KG1 (cell line): ENCODE measurements at regions not wholly inside any gene's neighbourhood (a gene's known extent, or its start where the extent isn't known, plus 50 kb on each side); places are given as distances from the start of the nearest gene placed in this dataset.
A peak's percentile ranks its signal among the peaks of the same experiment; 100 is the strongest.
"Not testable (repeated sequence)": the region's sequence is repeated elsewhere in the genome, so short reads cannot be mapped to it uniquely, and the experiment has no call there.

Source experiments
- DNase-seq: peaks from one replicate; lab custom pipeline; 2025; lab: John Stamatoyannopoulos, UW

GRCh38 chr17:72555052-72555451, 434.2 kb downstream of the SOX9 start:
- DNase-seq: no peak

DNA sequence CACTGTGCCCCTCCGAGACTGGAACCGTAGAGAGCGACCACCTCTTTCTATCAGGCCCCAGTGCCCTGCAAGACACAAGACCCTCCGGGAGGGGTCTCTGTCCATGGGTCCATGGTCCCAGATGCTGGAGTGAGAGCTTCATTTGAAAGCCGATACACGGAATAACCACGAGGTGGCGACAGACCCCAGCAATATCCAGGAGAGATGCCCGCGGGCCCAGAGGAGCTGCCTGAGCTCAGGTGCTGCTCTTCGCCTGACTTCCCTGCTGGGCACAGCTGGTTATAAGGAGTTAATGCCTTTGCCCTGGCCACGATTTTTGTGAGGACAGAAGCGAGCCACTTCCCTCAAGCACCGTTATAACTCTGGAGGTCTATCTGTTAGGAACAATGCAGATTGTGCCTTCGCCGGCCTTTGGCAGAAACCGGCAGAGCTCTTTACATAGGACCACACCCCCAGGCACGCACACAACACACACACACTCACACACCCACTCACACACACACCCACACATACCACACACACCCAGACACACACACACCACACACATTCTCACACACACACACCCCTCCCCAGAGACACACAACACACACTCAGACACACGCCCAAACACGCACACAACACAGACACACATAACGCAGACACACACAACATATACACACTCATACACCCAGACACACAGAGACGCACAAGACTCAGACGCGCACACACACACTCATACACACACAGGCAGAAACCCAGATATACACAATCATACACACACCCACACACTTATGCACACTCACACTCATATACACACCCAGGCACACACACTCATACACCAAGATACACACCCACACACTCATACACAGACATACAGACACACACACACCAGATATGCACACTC, 436.4 kb downstream of the SOX9 start:
- DNase-seq: peak; percentile 29

- no peak for DNase-seq
These were observed 438.2 kb downstream of the SOX9 start for GRCh38 chr17:72558971-72559476.

DNA sequence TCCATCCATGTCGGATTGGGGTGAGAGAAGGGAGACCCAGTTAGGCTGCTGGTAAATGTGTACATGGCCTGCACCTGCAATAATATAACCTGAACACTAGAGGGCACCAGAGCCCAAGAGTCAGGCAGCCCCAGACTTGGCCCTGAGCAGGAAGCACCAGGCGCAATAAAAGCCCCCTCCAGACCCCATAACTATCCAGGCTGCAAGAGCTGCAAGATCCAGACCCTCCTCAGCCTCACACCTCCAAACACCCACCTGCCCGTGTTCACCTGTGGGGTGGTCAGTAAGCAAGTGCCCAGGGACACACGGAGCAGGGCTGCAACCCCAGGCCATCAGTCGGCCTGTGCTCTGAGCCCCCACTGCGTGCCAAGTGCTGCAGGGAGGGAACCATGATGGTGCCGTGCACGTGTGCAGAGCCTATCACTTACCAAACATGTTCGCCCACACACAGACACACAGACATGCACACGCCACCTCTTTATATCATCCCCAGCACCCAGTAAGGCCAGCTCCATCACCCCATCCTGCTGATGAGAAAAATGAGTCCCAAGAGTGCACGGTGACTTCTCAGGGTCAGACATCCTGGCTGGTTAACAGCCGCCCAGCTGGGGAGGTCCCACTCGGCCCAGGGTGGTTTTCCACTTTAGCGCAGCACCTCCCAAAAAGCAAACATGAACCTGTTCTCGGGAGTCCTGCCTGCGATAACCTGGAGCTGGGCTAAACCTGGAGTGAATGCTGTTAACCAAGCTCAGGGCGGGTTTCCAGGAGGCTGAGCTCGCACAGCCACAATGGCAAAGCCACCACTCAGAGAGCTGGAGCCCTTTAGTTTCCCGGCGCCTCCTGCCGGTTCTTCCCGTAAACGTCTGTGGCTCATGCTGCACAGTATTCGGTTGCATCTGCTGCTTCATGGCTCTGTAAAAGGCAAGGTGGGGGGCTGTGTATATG, 439.8 kb downstream of the SOX9 start:
- DNase-seq: peak; percentile 11

DNA sequence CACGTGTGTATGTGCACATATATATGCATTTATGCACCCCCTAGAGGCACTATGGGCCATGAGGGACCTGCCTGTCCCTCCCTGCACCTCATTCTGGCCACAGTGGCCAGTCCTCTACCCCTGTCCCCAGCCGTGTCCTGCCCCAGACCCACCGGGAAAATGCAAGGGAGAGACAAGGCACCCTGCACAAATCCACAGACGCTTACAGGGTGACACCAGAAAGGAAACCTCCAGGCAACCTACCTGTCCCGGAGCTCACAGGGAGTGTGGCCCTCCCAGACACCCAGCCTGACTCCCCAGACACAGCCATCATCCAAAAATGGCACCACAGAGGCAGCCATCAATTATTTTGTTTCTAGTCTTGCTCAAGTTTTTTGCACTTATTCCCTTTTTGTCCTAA, 440.4 kb downstream of the SOX9 start:
- no peak for DNase-seq

DNA sequence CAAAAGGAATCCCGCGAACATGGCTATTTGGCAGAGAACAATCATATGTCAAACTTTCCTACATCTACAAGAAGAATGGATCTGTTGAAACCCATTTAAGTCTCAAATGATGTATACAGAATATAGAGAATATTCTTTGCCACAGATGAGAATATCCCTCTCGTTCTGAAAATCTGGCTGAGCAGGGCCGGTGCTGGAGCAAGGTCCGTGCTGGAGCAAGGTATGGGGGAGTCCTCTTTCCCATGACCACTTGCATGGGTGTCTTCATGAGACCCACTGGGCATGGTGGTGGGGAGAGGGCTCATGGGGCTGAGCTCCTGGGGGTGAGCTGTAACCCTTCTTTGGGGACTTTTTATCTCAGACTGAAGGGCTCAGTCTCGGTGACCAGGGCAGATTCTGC, 440.9 kb downstream of the SOX9 start:
- no peak for DNase-seq

- no peak for DNase-seq
These were observed 441.9 kb downstream of the SOX9 start for GRCh38 chr17:72562615-72563188.

DNA sequence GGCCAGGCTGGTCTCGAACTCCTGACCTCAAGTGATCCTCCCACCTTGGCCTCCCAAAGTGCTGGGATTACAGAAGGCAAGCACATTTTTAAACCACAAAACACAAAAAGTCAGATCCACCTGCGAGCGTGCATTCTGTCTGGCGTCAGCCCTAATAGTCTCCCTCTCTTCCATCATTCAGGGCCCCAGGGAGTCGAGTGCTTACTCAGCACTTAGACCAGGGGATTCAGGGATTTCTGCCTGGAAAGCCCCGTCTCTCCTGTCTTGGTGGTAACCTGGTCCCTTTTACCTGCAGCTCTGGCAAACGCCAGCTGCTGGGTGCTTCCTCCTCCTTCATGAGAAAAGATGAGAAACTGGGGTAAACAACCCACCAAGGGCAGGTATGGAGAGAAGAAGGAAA, 443.1 kb downstream of the SOX9 start:
- no peak for DNase-seq

DNA sequence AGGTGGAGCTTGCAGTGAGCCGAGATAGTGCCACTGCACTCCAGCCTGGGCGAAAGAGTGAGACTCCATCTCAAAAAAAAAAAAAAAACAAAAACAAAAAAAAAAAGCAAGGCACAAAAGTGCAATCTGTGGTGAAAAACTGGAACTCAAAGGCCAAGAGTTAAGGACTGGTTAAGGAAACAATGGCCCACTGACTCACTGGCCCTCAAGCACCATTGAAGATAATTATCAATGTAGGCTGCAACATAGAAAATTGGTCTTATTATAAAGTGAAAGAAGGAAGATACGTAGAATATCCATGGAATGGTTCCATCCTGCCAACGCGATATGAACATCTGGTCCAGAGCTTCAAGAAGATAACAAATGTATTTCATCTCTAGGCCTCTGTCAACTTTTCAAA, 444.2 kb downstream of the SOX9 start:
- DNase-seq: no peak

DNA sequence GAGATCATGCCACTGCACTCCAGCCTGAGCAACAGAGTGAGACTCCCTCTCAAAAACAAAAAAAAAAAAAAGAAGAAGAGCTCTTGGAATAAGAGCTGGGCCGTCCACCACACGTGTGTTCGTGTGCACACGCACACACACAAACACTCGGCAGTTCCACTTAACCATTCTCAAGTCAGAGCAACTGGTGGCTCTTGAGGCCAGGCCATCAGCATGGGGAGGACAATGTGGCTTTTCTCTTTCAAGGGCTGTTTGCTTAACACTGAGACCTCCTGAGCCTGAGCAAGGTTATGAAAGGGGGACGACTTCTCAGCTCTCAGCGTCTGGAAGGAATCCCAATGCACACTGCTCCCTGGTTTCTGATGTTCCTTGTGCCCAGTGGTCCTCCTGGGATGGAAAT, 444.9 kb downstream of the SOX9 start:
- no peak for DNase-seq

DNA sequence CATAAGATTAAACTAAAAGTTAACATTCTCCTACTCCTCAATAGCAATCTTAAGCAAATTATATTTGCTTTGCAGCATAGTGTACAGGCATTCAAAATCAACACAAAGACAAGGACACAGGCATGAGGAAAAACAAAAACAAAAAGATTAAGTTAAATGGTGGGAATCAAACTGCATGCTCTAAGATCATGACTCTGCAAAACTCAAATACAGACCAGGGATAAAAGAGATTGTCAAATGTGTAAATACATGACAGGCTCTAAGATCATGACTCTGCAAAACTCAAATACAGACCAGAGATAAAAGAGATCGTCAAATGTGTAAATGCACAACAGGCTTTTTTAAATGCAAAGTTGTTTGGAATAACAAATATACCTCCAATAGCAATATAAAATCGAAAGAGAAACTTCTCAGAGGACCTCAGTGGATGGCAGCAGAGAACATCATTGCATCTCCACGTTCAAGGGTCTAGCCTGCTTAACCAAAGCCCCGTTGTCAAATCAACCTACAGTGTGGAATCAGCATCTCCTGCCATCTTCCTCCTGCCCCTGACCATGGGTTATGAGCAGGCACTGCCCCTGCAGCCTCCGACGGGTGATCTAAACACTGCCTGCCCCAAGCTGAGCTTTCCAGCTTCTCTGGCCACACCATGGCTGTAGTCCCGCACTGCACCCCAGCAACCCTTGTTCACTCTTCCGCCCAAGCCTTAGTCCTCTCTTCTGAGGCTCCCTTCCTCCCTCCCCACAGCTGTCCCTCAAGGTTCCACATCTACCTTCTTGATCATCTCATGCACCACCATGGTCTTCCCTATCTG, 446.1 kb downstream of the SOX9 start:
- no peak for DNase-seq

- no peak for DNase-seq
These were observed 447.0 kb downstream of the SOX9 start for GRCh38 chr17:72567774-72568173.

- DNase-seq: no peak
These were observed 448.5 kb downstream of the SOX9 start for GRCh38 chr17:72569148-72569946.

DNA sequence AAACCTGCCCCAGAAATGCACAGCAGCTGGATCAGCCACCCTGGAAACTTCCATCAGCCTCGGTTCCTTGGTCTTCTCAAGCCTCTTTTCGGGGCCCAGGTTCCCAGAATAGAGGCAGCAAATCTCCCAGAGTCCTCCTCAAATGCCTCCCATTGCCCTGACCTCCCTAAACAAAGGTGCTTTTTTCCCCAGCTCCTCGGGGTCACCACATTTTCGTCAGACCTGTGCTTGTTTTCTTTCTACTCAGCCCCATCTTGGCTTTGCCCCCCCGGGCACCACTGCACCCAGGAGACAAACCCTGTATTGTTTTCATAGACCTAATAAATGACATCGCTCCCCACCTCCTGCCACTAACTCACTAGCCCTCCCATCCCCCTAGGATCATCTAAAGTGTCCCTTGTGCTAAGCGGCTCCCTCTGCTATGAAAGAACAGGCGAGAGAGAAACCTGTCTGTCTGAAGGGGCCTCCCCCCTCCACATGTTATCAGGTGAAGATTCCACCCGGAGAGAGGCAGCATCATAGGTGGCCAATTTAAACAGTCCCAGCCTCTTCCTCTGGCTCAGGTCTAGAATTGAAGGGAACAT, 451.1 kb downstream of the SOX9 start:
- no peak for DNase-seq

- no peak for DNase-seq
These were observed 452.0 kb downstream of the SOX9 start for GRCh38 chr17:72572604-72573491.

DNA sequence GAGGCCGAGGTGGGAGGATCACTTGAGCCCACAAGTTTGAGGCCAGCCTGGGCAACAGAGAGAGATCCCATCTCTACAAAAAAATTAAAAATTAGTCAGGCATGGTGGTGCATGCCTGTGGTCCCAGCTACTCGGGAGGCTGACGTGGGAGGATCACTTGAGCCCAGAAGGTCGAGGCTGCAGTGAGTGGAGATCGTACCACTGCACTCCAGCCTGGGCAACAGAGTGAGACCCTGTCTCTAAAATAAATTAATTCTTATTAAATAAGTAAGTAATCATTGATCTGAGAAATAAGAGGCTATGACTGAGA, 452.6 kb downstream of the SOX9 start:
- DNase-seq: not testable (repeated sequence)

DNA sequence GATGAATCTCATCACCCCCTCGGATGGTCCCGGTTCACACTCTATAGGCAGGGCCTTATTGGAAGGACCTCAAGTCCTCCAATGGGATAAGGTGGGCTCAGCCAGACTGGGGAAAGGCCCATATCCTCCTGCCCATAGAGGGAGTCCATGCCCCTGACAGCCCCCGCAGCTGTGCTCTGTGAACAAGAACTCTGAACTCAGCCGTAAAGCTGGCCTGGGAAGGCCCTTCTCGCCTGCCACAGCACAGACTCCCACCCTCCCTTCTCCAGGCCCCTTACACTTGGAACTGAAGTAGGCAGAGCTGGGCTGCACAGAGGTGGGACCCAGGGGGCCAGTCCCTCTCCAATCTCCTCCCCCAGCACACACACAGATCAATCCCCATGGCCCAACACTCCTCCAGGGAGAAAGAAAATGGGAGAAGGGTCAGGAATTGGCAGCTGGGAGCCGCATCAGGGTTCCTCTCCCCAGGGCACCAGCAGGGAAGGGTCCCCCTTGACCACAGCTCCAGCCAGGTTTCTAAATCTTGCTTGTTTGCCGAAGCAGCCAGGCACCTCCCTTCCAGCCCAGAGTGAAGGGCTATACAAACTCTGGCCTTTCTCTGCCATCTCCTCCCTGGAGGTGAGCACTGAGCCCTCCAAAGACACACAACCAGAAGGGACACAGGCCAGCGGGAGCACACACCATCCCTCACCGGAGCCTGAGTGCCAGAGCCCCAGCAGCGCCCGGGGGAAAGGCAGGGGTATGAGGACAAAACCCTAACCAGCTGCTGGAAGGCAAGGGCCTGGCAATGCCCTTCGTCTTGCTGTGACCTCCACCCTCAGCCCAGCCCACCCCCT, 454.1 kb downstream of the SOX9 start:
- DNase-seq: no peak

- no peak for DNase-seq
These were observed 454.9 kb downstream of the SOX9 start for GRCh38 chr17:72575542-72576233.
